H54 (cell line): ENCODE measurements at regions not wholly inside any gene's neighbourhood (a gene's known extent, or its start where the extent isn't known, plus 50 kb on each side); places are given as distances from the start of the nearest gene placed in this dataset.
"Not testable (repeated sequence)": the region's sequence is repeated elsewhere in the genome, so short reads cannot be mapped to it uniquely, and the experiment has no call there.

Experiments used
- DNase-seq: peaks from one replicate; pipeline ENCODE4 v3.0.0; 2011; ENCODE audit warnings: low spot score, mixed read lengths; ENCODE audit not compliant: insufficient read length
- FAIRE-seq: peaks from 3 replicates; lab custom pipeline; 2011; peaks lifted over from hg19 to GRCh38; lab: Jason Lieb, UNC
- POLR2A ChIP-seq: IDR thresholded peaks from 2 replicates; pipeline ENCODE4 v1.6.1; 2011; ENCODE audit warnings: low read depth, mild to moderate bottlenecking, low read length

DNA sequence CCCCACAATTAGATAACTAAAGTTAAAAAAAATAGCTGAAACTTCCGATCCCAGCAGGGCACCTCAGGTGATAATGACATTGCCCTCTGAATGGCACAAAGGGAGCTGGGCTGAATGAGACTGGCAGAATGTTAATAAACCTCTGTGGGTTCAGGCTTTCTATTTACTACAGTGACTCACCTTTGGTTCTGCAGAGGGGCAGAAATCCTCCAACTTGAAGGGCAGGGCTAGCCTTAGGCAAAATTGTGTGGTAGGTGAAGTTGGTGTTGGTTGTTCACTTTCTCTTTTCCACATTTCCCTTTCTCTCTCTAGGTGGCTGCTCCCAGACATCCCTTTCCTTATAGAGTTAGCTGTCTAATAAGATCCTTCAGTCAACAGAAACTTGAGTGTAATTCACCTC lies 625.2 kb downstream of the EPM2A start:
- FAIRE-seq (no peak), DNase-seq (no peak)
- no peak for TF ChIP-seq POLR2A

- not testable (repeated sequence) for FAIRE-seq, DNase-seq
Measured at GRCh38 chr6:145111407-145111806, 623.9 kb downstream of the EPM2A start.

DNA sequence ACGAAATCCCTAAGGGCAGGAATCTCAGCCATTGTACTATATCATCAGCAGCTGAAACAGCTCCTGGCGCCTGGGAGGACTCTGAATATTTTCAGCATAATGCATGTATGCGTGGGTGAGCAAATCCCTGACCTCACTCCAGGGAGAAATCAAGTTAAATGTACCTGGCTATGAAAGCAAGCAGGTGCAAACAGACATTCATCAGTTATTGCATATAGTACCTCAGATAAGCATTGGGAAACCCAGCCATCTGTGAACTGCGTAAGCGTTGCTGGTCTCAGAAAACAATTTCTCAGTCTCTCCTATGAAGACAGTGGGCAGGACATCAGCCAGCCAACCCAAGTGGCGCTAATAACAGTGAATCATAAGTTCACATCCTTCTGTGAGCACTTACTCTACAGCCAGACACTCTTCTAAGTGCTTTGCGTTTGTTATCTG lies 622.6 kb downstream of the EPM2A start:
- FAIRE-seq (no peak), DNase-seq (no peak)
- no peak for TF ChIP-seq POLR2A

- no peak for DNase-seq
- no peak for FAIRE-seq
- TF ChIP-seq POLR2A, result no peak
Measured at GRCh38 chr6:145115638-145116037, 619.7 kb downstream of the EPM2A start.

DNA sequence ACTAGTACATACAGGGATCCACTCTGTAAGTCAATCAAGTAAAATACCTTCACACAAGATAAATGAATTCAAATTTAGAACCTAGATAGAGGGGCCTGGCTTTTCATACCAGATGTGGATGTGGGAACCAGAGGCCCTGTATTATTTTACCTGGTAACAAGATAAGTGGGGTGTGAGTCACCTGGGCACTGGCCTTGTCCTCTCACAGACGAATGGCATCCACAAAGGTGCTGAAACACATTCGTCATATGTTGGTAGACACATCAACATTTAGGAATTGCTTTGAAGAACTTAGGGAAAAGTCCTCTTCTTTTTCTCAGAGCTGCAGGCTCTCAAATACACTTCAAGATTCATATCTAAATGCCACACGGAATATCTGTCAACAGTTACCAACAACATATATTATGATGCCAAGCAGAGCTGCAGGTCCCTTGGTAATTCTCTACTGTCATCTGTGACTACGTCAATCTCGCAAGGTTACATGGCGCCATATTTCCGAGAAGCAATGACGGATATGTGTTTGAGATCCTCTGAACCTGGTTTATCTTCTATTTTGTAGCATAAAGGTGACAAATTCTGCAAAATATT lies 618.6 kb downstream of the EPM2A start:
- FAIRE-seq, result no peak
- DNase-seq, result no peak
- TF ChIP-seq POLR2A, result no peak

DNA sequence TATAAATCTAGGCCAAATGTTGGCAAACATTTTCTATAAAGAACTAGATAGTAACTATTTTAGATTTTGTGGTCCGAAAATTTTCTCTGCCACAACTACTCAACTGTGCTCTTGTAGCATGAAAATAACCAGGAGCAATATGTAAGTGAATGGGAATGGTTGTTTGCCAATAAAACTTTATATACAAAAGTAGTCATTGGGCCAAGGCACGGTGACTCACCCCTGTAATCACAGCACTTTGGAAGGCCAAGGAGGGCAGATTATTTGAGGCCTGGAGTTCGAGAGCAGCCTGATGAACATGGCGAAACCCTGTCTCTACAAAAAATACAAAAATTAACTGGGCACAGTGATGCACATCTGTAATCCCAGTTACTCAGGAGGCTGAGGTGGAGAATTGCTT lies 617.1 kb downstream of the EPM2A start:
- TF ChIP-seq POLR2A, result no peak
- FAIRE-seq, result no peak
- no peak for DNase-seq

DNA sequence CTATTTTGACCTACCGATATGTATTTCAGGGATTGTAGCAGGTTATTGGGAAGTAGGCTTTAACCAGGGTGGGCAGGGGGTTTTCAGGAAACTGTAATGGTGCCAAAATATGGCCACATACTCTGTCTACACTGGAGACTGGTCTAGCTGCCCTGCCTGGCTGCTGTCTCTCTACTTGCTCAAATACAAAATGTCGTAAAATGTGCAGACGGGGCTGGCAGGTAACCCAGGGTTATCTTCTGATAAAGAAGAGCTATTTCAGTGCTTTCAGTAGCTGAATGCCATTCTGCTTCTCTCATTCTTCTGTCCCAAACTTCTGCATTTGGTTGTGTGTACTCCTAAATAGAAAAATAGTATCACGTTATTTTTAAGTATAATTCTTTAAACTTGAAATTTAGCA lies 616.2 kb downstream of the EPM2A start:
- no peak for TF ChIP-seq POLR2A
- FAIRE-seq, result no peak
- DNase-seq, result no peak

- no peak for DNase-seq
- TF ChIP-seq POLR2A, result no peak
- no peak for FAIRE-seq
Measured at GRCh38 chr6:145132709-145133108, 602.6 kb downstream of the EPM2A start.

- FAIRE-seq, result no peak
- TF ChIP-seq POLR2A, result no peak
Measured at GRCh38 chr6:145135702-145136101, 599.6 kb downstream of the EPM2A start.

GRCh38 chr6:145137425-145137824 lies 597.9 kb downstream of the EPM2A start:
- DNase-seq (no peak), FAIRE-seq (no peak)
- TF ChIP-seq POLR2A, result no peak

More at GRCh38 chr6:145135702-145136101, 599.6 kb downstream of the EPM2A start:
- no peak for DNase-seq

GRCh38 chr6:145138469-145139139 lies 596.7 kb downstream of the EPM2A start:
- DNase-seq (no peak), FAIRE-seq (no peak)

GRCh38 chr6:145139140-145139850 lies 596.0 kb downstream of the EPM2A start:
- DNase-seq (no peak), FAIRE-seq (no peak)
- TF ChIP-seq POLR2A, result no peak

More at GRCh38 chr6:145138469-145139139, 596.7 kb downstream of the EPM2A start:
- no peak for TF ChIP-seq POLR2A

DNA sequence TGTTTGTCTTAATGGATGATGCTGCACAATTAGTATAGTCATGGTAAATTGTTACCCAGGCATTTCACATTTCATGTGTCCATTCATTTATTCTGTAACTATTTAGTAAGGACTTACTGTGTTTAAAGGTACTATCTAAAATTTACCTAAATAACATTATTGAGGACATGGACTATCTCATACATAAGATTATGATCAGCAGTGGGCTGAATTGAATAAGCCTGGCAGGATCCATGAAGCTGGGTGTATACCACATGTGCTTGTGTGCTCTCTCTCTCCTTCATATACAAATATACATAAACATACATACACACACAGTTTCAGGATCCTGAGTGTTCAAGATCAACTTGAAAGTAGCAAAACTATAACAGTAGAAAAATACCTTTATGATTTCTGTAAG lies 595.4 kb downstream of the EPM2A start:
- FAIRE-seq (no peak), DNase-seq (no peak)
- TF ChIP-seq POLR2A, result no peak

GRCh38 chr6:145141572-145141971 lies 593.7 kb downstream of the EPM2A start:
- FAIRE-seq, result no peak
- TF ChIP-seq POLR2A, result no peak
- no peak for DNase-seq
